Kidney (tissue), 13 donors: ENCODE measurements at regions not wholly inside any gene's neighbourhood (a gene's known extent, or its start where the extent isn't known, plus 50 kb on each side); places are given as distances from the start of the nearest gene placed in this dataset.

Experiments used
- DNase-seq, 5 donors: peaks; one replicate each; pipeline ENCODE4 v3.0.0-alpha.2; 2013 to 2020
- FAIRE-seq: peaks from 2 replicates; lab custom pipeline; 2012; peaks lifted over from hg19 to GRCh38; lab: Jason Lieb, UNC
- H3K27ac ChIP-seq, 2 donors: one replicate each; pipeline ENCODE4 v1.7.0; 2013; ENCODE audit warnings: low read depth in 2 of 2, low read length in 2 of 2, inconsistent platforms in 1 of 2
- H3K27me3 ChIP-seq: one replicate; pipeline ENCODE4 v1.7.1; 2013; ENCODE audit warnings: low read length, inconsistent platforms; ENCODE audit not compliant: control insufficient read depth, insufficient read depth
- H3K36me3 ChIP-seq, 3 donors: one replicate each; pipeline versions ENCODE4 v1.7.0 to v1.7.1; 2013; ENCODE audit warnings: low read length in 3 of 3, control low read depth in 1 of 3, inconsistent platforms in 1 of 3; ENCODE audit not compliant: insufficient read depth in 3 of 3, control insufficient read depth in 2 of 3
- H3K4me1 ChIP-seq, 3 donors: one replicate each; pipeline versions ENCODE4 v1.7.0 to v1.7.1; 2013; ENCODE audit warnings: low read length in 3 of 3, inconsistent platforms in 1 of 3, low read depth in 1 of 3; ENCODE audit not compliant: control insufficient read depth in 2 of 3, insufficient read depth in 2 of 3
- H3K4me3 ChIP-seq, 3 donors: one replicate each; pipeline versions ENCODE4 v1.7.0 to v1.8.1; 2013; ENCODE audit warnings: low read length in 3 of 3, control low read depth in 1 of 3, inconsistent platforms in 1 of 3
- H3K9ac ChIP-seq, 3 donors: one replicate each; pipeline versions ENCODE4 v1.7.0 to v1.7.1; 2013; ENCODE audit warnings: low read length in 3 of 3, control low read depth in 1 of 3, inconsistent platforms in 1 of 3
- H3K9me3 ChIP-seq, 3 donors: one replicate each; pipeline versions ENCODE4 v1.7.0 to v1.7.1; 2013; ENCODE audit warnings: low read length in 3 of 3, control low read depth in 1 of 3, inconsistent platforms in 1 of 3; ENCODE audit not compliant: control insufficient read depth in 2 of 3, insufficient read depth in 1 of 3
- CTCF ChIP-seq: IDR thresholded peaks from 3 replicates; pipeline ENCODE4 v1.5.1; 2012; ENCODE audit warnings: mild to moderate bottlenecking, moderate library complexity, borderline replicate concordance; ENCODE audit not compliant: insufficient read depth; ENCODE audit errors: extremely low read depth
- intact Hi-C: fragments of 100-400 bp; cut with DNase I; formaldehyde crosslinking; loops from one replicate; pipeline ENCODE4 v1.11.1; 2022
- donor health status: control.
- donor health status: control.
- donor health status: control.
- donor health status: control.
- donor health status: control.
- donor health status: DM: yes; HTN: yes; CAD: no.
- donor health status: Normal renal cell carcinoma (clear cell type).

DNA sequence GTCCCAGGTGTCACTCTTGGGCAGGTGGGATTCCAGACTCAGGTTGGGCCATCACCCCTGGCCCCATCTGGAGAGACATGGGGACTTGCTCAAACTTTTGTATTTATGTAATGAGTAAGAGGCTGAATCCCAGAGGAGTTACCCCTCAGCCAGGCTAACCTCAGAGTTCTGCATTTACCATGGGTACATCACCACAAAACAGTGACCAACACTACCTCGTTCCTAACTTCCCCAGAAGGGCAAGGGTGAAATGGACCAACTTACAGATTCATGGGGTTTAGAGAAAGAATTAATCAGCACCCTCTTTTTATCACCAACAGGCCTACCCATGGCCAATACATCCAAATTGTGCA is 259.9 kb upstream of the MARCKS start:
- TF ChIP-seq CTCF, result no peak
- Histone ChIP-seq H3K27ac (no peak overlapping the region), H3K9me3 (no peaks in the 10 kb centered on the region), H3K36me3 (no peaks in the 10 kb centered on the region), H3K4me3 (no peak overlapping the region), H3K9ac (no peak overlapping the region), H3K4me1 (peaks cover 0 to 5% (median 4%) of the 10 kb centered on the region in 3 donors), H3K27me3 (no peaks in the 10 kb centered on the region)
- DNase-seq (peak in 1 of 5 donors; percentile 34), FAIRE-seq (no peak)
- intact Hi-C loops, result no loop called here

DNA sequence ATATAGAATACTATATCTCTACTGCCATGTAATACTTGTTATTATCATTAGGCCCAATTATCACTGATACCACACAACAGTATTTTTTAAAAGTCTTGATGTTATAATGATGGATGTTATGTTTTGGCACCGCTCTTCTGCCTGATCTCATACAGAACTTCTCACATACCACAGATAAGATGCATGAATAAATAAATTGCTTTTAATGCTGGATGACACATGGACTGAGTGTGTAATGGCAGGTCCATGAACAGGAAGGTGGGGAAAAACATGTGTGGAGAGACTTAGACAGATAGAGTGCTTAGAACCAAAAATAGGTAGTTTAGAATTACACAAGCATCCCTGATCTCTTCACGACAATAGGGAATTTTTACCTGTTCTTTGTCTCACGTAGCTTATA is 258.4 kb upstream of the MARCKS start:
- H3K27me3 ChIP-seq, result no peaks in the 10 kb centered on the region
- H3K4me3 ChIP-seq, result no peak overlapping the region
- FAIRE-seq (no peak), DNase-seq (no peak)
- no peaks in the 10 kb centered on the region for H3K9me3 ChIP-seq
- no peaks in the 10 kb centered on the region for H3K36me3 ChIP-seq
- TF ChIP-seq CTCF, result no peak
- H3K4me1 ChIP-seq, result peaks cover 0 to 5% (median 4%) of the 10 kb centered on the region in 3 donors
- intact Hi-C loops, result no loop called here
- no peak overlapping the region for H3K9ac ChIP-seq
- H3K27ac ChIP-seq, result no peak overlapping the region

DNA sequence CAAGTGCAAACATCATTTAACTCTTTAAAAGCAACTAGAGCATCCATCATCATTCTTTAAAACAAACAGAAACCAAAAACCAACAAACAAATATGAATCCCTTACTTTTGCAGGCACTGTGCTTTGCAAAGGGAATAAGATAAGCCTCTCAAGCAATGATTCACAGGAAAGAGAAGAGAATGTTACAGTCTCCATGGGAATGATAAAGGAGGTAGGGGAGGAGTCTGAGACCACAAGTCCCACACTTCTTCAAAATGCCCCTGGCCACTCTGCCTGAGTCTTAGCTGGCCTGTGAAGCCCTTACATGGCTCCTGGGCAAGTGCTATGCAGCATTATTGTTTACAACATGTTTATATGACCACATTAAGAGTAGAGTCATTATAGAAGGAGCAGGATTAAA is 257.7 kb upstream of the MARCKS start:
- Histone ChIP-seq H3K9ac (no peak overlapping the region), H3K4me3 (no peak overlapping the region), H3K4me1 (peaks cover 0 to 5% (median 4%) of the 10 kb centered on the region in 3 donors), H3K9me3 (no peaks in the 10 kb centered on the region), H3K36me3 (no peaks in the 10 kb centered on the region), H3K27me3 (no peaks in the 10 kb centered on the region), H3K27ac (no peak overlapping the region)
- intact Hi-C loops, result no loop called here
- DNase-seq (no peak), FAIRE-seq (no peak)
- no peak for TF ChIP-seq CTCF
